ENCODE measurements at regions not wholly inside any gene's neighbourhood (a gene's known extent, or its start where the extent isn't known, plus 50 kb on each side); places are given as distances from the start of the nearest gene placed in this dataset.

DNA sequence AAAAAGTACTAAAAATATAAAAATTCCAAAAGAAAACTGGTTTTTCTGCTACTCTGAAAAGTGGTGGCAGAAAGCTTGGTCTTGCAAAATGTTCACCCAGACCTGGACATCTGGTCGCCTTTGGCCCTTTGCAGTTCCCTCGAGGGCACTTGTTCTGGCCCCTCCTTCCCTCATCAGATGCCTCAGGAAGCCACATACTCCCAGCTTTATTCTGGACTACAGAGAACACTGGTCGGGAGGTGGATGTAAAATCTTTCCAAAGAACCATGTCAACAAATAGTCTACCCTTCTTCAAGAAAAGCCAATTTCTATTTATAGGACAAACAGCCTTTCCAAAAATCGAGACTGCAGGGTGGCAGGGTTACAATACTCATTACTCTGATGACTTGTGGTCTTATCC, 726.1 kb downstream of the TNS3 start:
- Histone ChIP-seq H2BK5ac (ENCODE audit: low read depth, low read length) (no peak overlapping the region), H3K23me2 (ENCODE audit: low read depth, low read length) (no peaks in the 10 kb centered on the region), H3K27ac (ENCODE audit: low read depth, low read length) (no peak overlapping the region), H2BK12ac (ENCODE audit: low read depth, low read length) (no peak overlapping the region), H3K9me3 (ENCODE audit: insufficient read depth in 2 of 2, low read depth in 1 of 2, low read length in 1 of 2) (no peaks in the 10 kb centered on the region), H3K4ac (replicated peaks; ENCODE audit: insufficient read length, low read depth, low read length) (no peak overlapping the region), H3K4me2 (ENCODE audit: insufficient read depth in 1 of 2, low read depth in 2 of 2, low read length in 2 of 2) (no peak overlapping the region), H2AFZ (ENCODE audit: low read length) (no peak overlapping the region), H3K9ac (replicated peaks in 1 of 4; ENCODE audit: extremely low read depth in 1 of 4, low read depth in 3 of 4, low read length in 3 of 4) (no peak overlapping the region), H3K27me3 (replicated peaks in 1 of 4; ENCODE audit: control insufficient read depth in 3 of 4, extremely low read depth in 1 of 4, insufficient read depth in 3 of 4, low read length in 3 of 4) (peaks cover 0 to 1% (median 0%) of the 10 kb centered on the region in 4 experiments; a peak in 1 of 7 replicates), H2AK5ac (ENCODE audit: low read depth, low read length) (no peak overlapping the region), H3K36me3 (ENCODE audit: control insufficient read depth in 2 of 4, insufficient read depth in 4 of 4, low read length in 3 of 4) (no peaks in the 10 kb centered on the region), H4K8ac (ENCODE audit: extremely low read depth, insufficient read depth, low read length) (no peak overlapping the region), H3K4me1 (replicated peaks in 1 of 4; ENCODE audit: control insufficient read depth in 3 of 4, insufficient read depth in 4 of 4, low read length in 3 of 4) (no peaks in the 10 kb centered on the region), H3K18ac (ENCODE audit: extremely low read depth, low read length) (no peak overlapping the region), H2BK20ac (ENCODE audit: low read length) (no peak overlapping the region), H3K79me2 (ENCODE audit: control insufficient read depth in 1 of 2, insufficient read depth in 2 of 2, low read length in 2 of 2) (peaks cover 0 to 1% of the 10 kb centered on the region in 2 experiments; a peak in 1 of 4 replicates), H4K91ac (replicated peaks; ENCODE audit: insufficient read length, low read length) (no peak overlapping the region), H3K14ac (ENCODE audit: insufficient read length) (no peak overlapping the region), H3K56ac (replicated peaks; ENCODE audit: insufficient read length, low read depth, low read length) (no peak overlapping the region), H3K79me1 (ENCODE audit: low read depth, low read length) (no peaks in the 10 kb centered on the region), H2BK15ac (ENCODE audit: low read length) (no peak overlapping the region), H2BK120ac (replicated peaks; ENCODE audit: low read depth, low read length) (no peak overlapping the region), H4K5ac (ENCODE audit: insufficient read length, low read depth, low read length) (no peak overlapping the region), H3K4me3 (ENCODE audit: extremely low read depth in 1 of 4, insufficient read depth in 2 of 4, low read depth in 3 of 4, low read length in 4 of 4) (no peak overlapping the region), H4K20me1 (replicated peaks in 1 of 2; ENCODE audit: control insufficient read depth in 1 of 2, insufficient read depth in 2 of 2, low read length in 2 of 2) (no peaks in the 10 kb centered on the region), H3K23ac (ENCODE audit: insufficient read length) (no peak overlapping the region)
- 99% methylated on average over 4 of the region's 4 CpGs; no CpG with 5 or more reads in 1 of the 2 experiments for WGBS, 2 experiments (ENCODE audit: extremely low coverage in 1 of 2, insufficient coverage in 1 of 2, insufficient read length in 1 of 2, insufficient replicate concordance in 2 of 2, low coverage in 1 of 2, low lambda C conversion rate in 2 of 2, missing lambda C conversion rate in 1 of 2)
- FAIRE-seq (no peak), DNase-seq (ENCODE audit: low read depth in 1 of 2, low spot score in 2 of 2) (no peak)
- ChIA-PET POLR2A (ENCODE audit: partially characterized antibody) (no interaction called here), CTCF (ENCODE audit: partially characterized antibody) (no interaction called here)
- TF ChIP-seq KDM1A (IDR thresholded peaks at IDR 0.05; ENCODE audit: borderline replicate concordance, low read length) (no peak), SRF (IDR thresholded peaks at IDR 0.05; ENCODE audit: low read depth, low read length) (no peak), CHD1 (IDR thresholded peaks at IDR 0.05; ENCODE audit: low read depth, low read length) (no peak), CTBP2 (IDR thresholded peaks at IDR 0.05; ENCODE audit: borderline replicate concordance, insufficient read depth, insufficient read length, low read length) (no peak), RAD21 (IDR thresholded peaks at IDR 0.05 in 1 of 2, conservative IDR thresholded peaks at IDR 0.05 in 1 of 2; ENCODE audit: low read depth in 2 of 2, low read length in 2 of 2) (no peak), CEBPB (IDR thresholded peaks at IDR 0.05; ENCODE audit: low read depth, low read length) (no peak), SIX5 (IDR thresholded peaks at IDR 0.05; ENCODE audit: low read depth, low read length) (no peak), FOSL1 (IDR thresholded peaks at IDR 0.05; ENCODE audit: insufficient read depth, low read depth, low read length) (no peak), BRCA1 (IDR thresholded peaks at IDR 0.05; ENCODE audit: low read depth, low read length) (no peak), JUND (IDR thresholded peaks at IDR 0.05; ENCODE audit: low read length) (no peak), ZNF274 (IDR thresholded peaks at IDR 0.05; ENCODE audit: borderline replicate concordance, extremely low read depth, low read length) (no peak), TAF7 (optimal IDR thresholded peaks at IDR 0.05; ENCODE audit: borderline replicate concordance, low read depth, low read length) (no peak), ASH2L (IDR thresholded peaks at IDR 0.05; ENCODE audit: low read length) (no peak), TBP (IDR thresholded peaks at IDR 0.05; ENCODE audit: low read depth, low read length) (no peak)
- TF ChIP-seq, protein P1, sequence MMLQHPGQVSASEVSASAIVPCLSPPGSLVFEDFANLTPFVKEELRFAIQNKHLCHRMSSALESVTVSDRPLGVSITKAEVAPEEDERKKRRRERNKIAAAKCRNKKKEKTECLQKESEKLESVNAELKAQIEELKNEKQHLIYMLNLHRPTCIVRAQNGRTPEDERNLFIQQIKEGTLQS (IDR thresholded peaks at IDR 0.05; ENCODE audit: insufficient read depth, low read depth, low read length), result no peak

Data from H1 (cell line).